ENCODE measurements at regions not wholly inside any gene's neighbourhood (a gene's known extent, or its start where the extent isn't known, plus 50 kb on each side); places are given as distances from the start of the nearest gene placed in this dataset.
"Not testable (repeated sequence)": the region's sequence is repeated elsewhere in the genome, so short reads cannot be mapped to it uniquely, and the experiment has no call there.

DNA sequence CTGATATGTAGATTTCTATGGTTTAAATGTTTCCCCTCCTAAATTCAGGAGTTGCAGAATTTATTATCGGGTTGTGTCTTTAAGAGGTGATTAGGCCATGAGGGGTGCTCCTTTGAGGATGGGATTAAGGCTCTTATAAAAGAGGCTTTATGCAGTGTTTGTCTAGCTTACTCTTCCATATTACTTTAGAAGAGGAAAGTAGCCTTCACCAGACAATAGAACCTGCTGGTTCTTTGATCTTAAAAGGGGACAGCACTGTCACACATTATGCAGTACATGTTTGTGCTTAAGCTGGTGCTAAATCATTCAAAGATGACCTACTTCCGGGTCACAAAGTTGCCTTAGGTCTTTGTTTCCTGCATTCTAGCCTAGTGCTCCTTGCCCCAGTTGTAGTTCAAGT is 81.0 kb downstream of the CPXCR1 start:
- in situ Hi-C loops (cut with MboI): no loop called here
- TF ChIP-seq EZH2phosphoT487 (IDR thresholded peaks at IDR 0.05; ENCODE audit: insufficient read depth, low read depth) (no peak), EZH2 (IDR thresholded peaks at IDR 0.05; ENCODE audit: insufficient read depth, poor library complexity, severe bottlenecking) (no peak)
- no peaks in the 10 kb centered on the region for H3K27me3 ChIP-seq (replicated peaks; ENCODE audit: insufficient read depth)
- no peaks in the 10 kb centered on the region for H3K9me2 ChIP-seq (ENCODE audit: insufficient read depth)
- no peaks in the 10 kb centered on the region for H4K20me1 ChIP-seq (ENCODE audit: insufficient read depth)
- 12 to 15% methylated on average over 2 of the region's 2 CpGs for WGBS, 2 experiments (ENCODE audit: low coverage in 1 of 2, low lambda C conversion rate in 2 of 2, missing lambda C conversion rate in 2 of 2)
- H3F3A ChIP-seq (ENCODE audit: insufficient read depth): no peaks in the 10 kb centered on the region
- DNase-seq: no peak
- H3K4me1 ChIP-seq (ENCODE audit: insufficient read depth): no peaks in the 10 kb centered on the region
- no peaks in the 10 kb centered on the region for H3K79me2 ChIP-seq (ENCODE audit: insufficient read depth)
- H3K27ac ChIP-seq: no peak overlapping the region
- no peak overlapping the region for H3K9ac ChIP-seq
- no peaks in the 10 kb centered on the region for H3K36me3 ChIP-seq (ENCODE audit: low read depth)
- no peak overlapping the region for H3K4me2 ChIP-seq (ENCODE audit: unreplicated experiment)
- H3K9me3 ChIP-seq (ENCODE audit: low read depth): no peaks in the 10 kb centered on the region
- no peak overlapping the region for H2AFZ ChIP-seq
- no peak overlapping the region for H3K4me3 ChIP-seq

DNA sequence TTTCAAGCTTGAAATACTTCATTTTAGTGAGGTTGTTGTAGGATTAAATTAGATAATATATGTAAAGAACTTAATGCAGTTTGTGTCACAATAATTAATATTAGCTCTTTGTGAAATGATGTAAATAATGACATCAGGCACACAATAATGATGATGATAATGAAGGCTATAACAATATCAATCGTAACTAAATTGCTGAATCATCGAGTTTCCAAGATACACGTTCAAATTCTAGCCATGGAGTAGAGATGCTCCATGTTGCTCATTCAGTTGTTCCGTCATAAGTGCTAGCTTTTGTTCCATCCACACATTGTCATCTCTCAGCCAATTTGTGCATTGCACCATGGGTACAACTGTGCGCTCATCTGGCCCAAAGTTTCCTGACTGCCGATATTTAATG is 83.1 kb downstream of the CPXCR1 start:
- H3K9ac ChIP-seq: no peak overlapping the region
- DNase-seq: no peak
- no peaks in the 10 kb centered on the region for H3K36me3 ChIP-seq (ENCODE audit: low read depth)
- H2AFZ ChIP-seq: no peak overlapping the region
- H3K79me2 ChIP-seq (ENCODE audit: insufficient read depth): no peaks in the 10 kb centered on the region
- no peak overlapping the region for H3K27ac ChIP-seq
- WGBS, 2 experiments (ENCODE audit: low coverage in 1 of 2, low lambda C conversion rate in 2 of 2, missing lambda C conversion rate in 2 of 2): 16 to 33% methylated on average over 6 of the region's 6 CpGs
- no peaks in the 10 kb centered on the region for H4K20me1 ChIP-seq (ENCODE audit: insufficient read depth)
- in situ Hi-C loops (cut with MboI): no loop called here
- H3F3A ChIP-seq (ENCODE audit: insufficient read depth): no peaks in the 10 kb centered on the region
- TF ChIP-seq EZH2 (IDR thresholded peaks at IDR 0.05; ENCODE audit: insufficient read depth, poor library complexity, severe bottlenecking): no peak
- TF ChIP-seq EZH2phosphoT487 (IDR thresholded peaks at IDR 0.05; ENCODE audit: insufficient read depth, low read depth): no peak
- H3K4me1 ChIP-seq (ENCODE audit: insufficient read depth): no peaks in the 10 kb centered on the region
- H3K9me3 ChIP-seq (ENCODE audit: low read depth): no peaks in the 10 kb centered on the region
- no peak overlapping the region for H3K4me3 ChIP-seq
- no peaks in the 10 kb centered on the region for H3K9me2 ChIP-seq (ENCODE audit: insufficient read depth)
- H3K4me2 ChIP-seq (ENCODE audit: unreplicated experiment): no peak overlapping the region
- no peaks in the 10 kb centered on the region for H3K27me3 ChIP-seq (replicated peaks; ENCODE audit: insufficient read depth)

DNA sequence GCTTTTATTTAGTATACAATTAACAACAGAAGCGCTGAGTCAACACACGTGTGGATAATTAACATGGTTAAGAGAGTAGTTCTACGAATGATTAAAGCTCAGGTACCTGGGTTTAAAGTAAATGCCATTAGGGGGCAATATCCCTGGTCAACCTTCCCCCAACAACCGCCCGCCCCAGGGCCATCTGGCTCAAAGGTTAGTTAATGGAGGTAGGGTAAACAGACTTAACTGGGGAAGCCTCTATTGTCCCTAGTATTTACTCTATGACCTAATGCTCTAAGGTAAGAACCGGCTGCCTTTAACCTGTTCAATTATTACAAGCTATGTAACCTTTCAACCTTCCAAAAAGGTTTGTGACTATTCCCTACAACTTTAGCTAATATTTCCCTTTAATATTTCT is 90.7 kb downstream of the CPXCR1 start:
- H3K9ac ChIP-seq; H3K9me3 ChIP-seq (ENCODE audit: low read depth); DNase-seq; H3K9me2 ChIP-seq (ENCODE audit: insufficient read depth); H3K27ac ChIP-seq; H3K4me1 ChIP-seq (ENCODE audit: insufficient read depth); H3K79me2 ChIP-seq (ENCODE audit: insufficient read depth); H3F3A ChIP-seq (ENCODE audit: insufficient read depth); in situ Hi-C loops (cut with MboI); H3K27me3 ChIP-seq (replicated peaks; ENCODE audit: insufficient read depth); H2AFZ ChIP-seq; H4K20me1 ChIP-seq (ENCODE audit: insufficient read depth); H3K4me2 ChIP-seq (ENCODE audit: unreplicated experiment); H3K36me3 ChIP-seq (ENCODE audit: low read depth); H3K4me3 ChIP-seq: not testable (repeated sequence)
- WGBS, 2 experiments (ENCODE audit: low coverage in 1 of 2, low lambda C conversion rate in 2 of 2, missing lambda C conversion rate in 2 of 2): 25 to 33% methylated on average over 6 of the region's 6 CpGs

DNA sequence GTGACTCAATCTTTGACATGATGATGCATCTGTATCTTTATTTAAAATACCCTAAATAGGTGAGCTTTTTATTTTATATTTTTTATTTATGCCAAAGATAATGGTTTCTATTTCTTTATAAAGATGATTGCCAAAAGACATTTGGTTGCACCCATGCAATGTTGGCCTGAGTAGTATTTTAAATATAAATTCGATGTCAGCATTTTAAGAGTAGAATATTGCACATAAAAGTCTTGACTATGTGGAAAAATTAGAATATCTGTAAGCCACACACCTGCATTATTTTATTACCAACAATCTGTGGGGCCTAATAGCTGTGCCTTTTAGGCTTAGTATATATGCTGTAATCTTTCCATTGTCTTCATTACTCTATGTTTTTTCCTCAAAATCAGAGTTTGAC is 91.4 kb downstream of the CPXCR1 start:
- H3K4me1 ChIP-seq (ENCODE audit: insufficient read depth): no peaks in the 10 kb centered on the region
- WGBS, 2 experiments (ENCODE audit: low coverage in 1 of 2, low lambda C conversion rate in 2 of 2, missing lambda C conversion rate in 2 of 2): 0 to 14% methylated on average over 1 of the region's 1 CpG
- H3K4me3 ChIP-seq: no peak overlapping the region
- no peaks in the 10 kb centered on the region for H3F3A ChIP-seq (ENCODE audit: insufficient read depth)
- no peak overlapping the region for H3K4me2 ChIP-seq (ENCODE audit: unreplicated experiment)
- H3K9me2 ChIP-seq (ENCODE audit: insufficient read depth): no peaks in the 10 kb centered on the region
- H4K20me1 ChIP-seq (ENCODE audit: insufficient read depth): no peaks in the 10 kb centered on the region
- in situ Hi-C loops (cut with MboI): no loop called here
- H2AFZ ChIP-seq: no peak overlapping the region
- no peaks in the 10 kb centered on the region for H3K79me2 ChIP-seq (ENCODE audit: insufficient read depth)
- H3K27me3 ChIP-seq (replicated peaks; ENCODE audit: insufficient read depth): no peaks in the 10 kb centered on the region
- TF ChIP-seq EZH2phosphoT487 (IDR thresholded peaks at IDR 0.05; ENCODE audit: insufficient read depth, low read depth): no peak
- no peak for TF ChIP-seq EZH2 (IDR thresholded peaks at IDR 0.05; ENCODE audit: insufficient read depth, poor library complexity, severe bottlenecking)
- H3K9me3 ChIP-seq (ENCODE audit: low read depth): no peaks in the 10 kb centered on the region
- no peak overlapping the region for H3K9ac ChIP-seq
- DNase-seq: no peak
- no peak overlapping the region for H3K27ac ChIP-seq
- H3K36me3 ChIP-seq (ENCODE audit: low read depth): no peaks in the 10 kb centered on the region

DNA sequence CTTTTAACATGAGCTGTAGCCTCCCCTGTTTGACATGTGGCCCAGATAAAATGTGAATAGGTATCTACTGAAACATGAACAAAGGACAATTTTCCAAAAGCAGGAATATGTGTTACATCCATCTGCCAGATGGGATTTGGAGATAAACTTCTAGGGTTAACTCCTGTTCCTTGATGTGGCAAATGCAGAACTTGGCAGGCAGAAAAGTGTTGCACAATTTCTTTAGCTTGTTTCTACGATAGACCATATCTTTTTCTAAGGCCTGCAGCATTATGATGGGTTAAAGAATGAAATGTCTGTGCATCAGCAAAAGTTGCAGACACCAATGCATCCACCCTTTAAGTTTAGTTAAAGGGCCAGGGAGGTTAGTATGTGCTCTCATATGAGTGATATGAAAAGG is 96.8 kb downstream of the CPXCR1 start:
- H3K9ac ChIP-seq; H2AFZ ChIP-seq; H3F3A ChIP-seq (ENCODE audit: insufficient read depth); DNase-seq; in situ Hi-C loops (cut with MboI); H3K36me3 ChIP-seq (ENCODE audit: low read depth); H4K20me1 ChIP-seq (ENCODE audit: insufficient read depth); H3K27me3 ChIP-seq (replicated peaks; ENCODE audit: insufficient read depth); H3K4me3 ChIP-seq; H3K27ac ChIP-seq; H3K79me2 ChIP-seq (ENCODE audit: insufficient read depth); H3K9me2 ChIP-seq (ENCODE audit: insufficient read depth); H3K4me2 ChIP-seq (ENCODE audit: unreplicated experiment); H3K9me3 ChIP-seq (ENCODE audit: low read depth); H3K4me1 ChIP-seq (ENCODE audit: insufficient read depth): not testable (repeated sequence)
- WGBS, 2 experiments (ENCODE audit: low coverage in 1 of 2, low lambda C conversion rate in 2 of 2, missing lambda C conversion rate in 2 of 2): 0% methylated on average over 1 of the region's 1 CpG

Measured in GM23248 (cell line).